Mucosa of stomach (tissue), 1 donor: ENCODE measurements at regions not wholly inside any gene's neighbourhood (a gene's known extent, or its start where the extent isn't known, plus 50 kb on each side); places are given as distances from the start of the nearest gene placed in this dataset.
"Not testable (repeated sequence)": the region's sequence is repeated elsewhere in the genome, so short reads cannot be mapped to it uniquely, and the experiment has no call there.

Source experiments
- H3K27me3 ChIP-seq: one replicate; pipeline ENCODE4 v1.7.0; 2013; ENCODE audit warnings: mild to moderate bottlenecking, low read length; ENCODE audit not compliant: control insufficient read depth, insufficient read depth
- H3K36me3 ChIP-seq: one replicate; pipeline ENCODE4 v1.7.0; 2013; ENCODE audit warnings: low read length; ENCODE audit not compliant: control insufficient read depth, insufficient read depth
- H3K4me1 ChIP-seq: one replicate; pipeline ENCODE4 v1.7.0; 2013; ENCODE audit warnings: mild to moderate bottlenecking, low read length; ENCODE audit not compliant: control insufficient read depth, insufficient read depth
- H3K4me3 ChIP-seq: one replicate; pipeline ENCODE4 v1.7.0; 2013; ENCODE audit warnings: low read length
- H3K9ac ChIP-seq: one replicate; pipeline ENCODE4 v1.7.0; 2013; ENCODE audit warnings: mild to moderate bottlenecking, low read length, moderate library complexity
- H3K9me3 ChIP-seq: one replicate; pipeline ENCODE4 v1.7.0; 2013; ENCODE audit warnings: mild to moderate bottlenecking, low read length, moderate library complexity; ENCODE audit not compliant: control insufficient read depth
- donor health status: Pancreatic carcinoma.

DNA sequence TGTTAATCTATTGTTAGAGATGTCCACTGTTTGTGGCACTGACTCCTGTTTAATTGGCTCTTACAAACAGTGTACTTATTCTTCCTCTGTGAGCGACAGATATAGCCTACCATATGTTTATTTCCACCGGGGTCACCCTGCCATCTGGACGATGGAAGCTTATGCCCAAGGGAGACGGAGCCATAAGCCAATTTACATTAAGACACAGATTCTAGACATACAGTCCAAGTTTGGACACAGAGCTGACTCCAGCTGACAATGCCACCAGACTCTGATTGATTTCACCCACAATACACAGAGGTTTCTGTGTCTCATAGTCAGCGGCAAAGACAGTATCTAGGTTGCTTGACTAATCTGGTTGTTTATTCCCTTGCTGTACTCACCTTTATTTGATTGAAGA, 198.9 kb downstream of the ENC1 start:
- no peaks in the 10 kb centered on the region for H3K27me3 ChIP-seq
- no peaks in the 10 kb centered on the region for H3K36me3 ChIP-seq
- no peaks in the 10 kb centered on the region for H3K9me3 ChIP-seq
- no peaks in the 10 kb centered on the region for H3K4me1 ChIP-seq
- no peak overlapping the region for H3K4me3 ChIP-seq
- no peak overlapping the region for H3K9ac ChIP-seq

DNA sequence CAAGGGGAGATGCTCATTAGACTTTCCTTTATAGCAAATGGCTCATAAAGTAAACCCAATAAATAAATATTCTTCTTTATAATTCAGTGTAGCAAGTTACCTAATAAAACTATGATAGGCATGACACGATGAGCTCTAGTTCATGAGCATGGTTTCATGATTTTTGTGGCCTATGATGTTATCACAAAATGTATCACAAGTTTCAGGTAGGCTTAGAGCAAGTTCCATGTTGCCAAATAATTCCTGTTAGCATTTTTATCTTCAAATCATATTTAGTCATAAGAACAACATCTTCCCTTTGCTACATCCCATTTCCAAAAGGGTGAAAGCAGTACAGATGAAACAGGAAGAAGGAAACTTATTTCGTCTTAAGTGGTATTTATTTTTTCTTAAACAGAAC, 200.2 kb downstream of the ENC1 start:
- no peak overlapping the region for H3K4me3 ChIP-seq
- no peaks in the 10 kb centered on the region for H3K4me1 ChIP-seq
- no peaks in the 10 kb centered on the region for H3K27me3 ChIP-seq
- H3K36me3 ChIP-seq: no peaks in the 10 kb centered on the region
- H3K9ac ChIP-seq: no peak overlapping the region
- H3K9me3 ChIP-seq: no peaks in the 10 kb centered on the region

DNA sequence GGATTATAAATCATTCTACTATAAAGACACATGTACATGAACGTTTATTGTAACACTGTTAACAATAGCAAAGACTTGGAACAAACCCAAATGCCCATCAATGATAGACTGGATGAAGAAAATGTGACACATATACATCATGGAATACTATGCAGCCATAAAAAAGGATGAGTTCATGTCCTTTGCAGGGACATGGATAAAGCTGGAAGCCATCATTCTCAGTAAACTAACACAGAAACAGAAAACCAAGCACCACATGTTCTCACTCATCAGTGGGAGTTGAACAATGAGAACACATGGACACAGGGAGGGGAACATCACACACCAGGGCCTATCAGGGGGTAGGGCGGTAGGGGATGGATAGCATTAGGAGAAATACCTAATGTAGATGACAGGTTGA, 202.7 kb downstream of the ENC1 start:
- H3K9ac ChIP-seq, H3K27me3 ChIP-seq, H3K9me3 ChIP-seq, H3K4me3 ChIP-seq, H3K36me3 ChIP-seq: not testable (repeated sequence)
- peaks cover 12% of the 10 kb centered on the region for H3K4me1 ChIP-seq

DNA sequence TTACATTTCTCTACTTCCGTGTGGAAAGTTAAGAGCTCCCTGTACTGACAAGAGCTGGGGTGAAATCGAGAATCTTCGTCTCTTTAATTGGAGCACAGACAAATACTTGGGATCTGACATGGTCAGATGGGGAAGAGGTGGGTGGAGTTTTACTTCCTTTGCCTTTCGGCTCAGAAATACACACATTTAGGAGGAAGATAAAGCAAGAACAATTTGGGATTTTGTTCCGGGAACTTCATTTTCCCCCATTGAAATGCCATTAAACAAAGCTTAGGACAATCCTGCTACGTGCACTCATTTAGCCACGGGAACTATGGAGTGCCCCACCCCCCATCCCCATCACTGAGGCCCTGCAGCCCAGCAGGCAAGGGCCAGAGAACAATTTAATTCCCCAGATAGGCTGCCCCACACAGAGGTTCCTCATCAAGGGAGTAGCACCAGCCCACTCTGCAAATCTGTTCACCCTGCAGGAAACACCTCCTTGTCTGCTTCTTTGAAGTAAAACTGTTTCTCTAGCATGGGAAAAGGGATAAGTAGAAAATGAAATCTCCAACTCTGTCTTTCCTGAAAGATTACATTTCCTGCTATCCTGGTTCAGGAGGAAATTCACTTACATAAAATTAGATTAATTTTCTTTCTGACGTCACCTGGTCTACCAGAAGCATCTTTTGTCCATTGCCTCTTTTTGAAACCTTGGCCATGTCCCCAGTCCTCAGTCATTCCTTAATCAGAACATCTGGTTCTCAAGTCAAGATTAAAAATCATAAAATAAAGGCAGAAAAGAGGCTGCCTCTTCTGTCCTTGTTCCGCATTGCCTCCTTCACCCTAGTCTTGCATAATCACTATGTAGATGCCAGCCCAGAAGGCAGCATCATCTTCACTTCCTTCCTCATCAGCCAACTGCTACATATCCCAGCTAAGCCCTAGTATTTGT, 206.4 kb downstream of the ENC1 start:
- Histone ChIP-seq H3K9me3 (no peaks in the 10 kb centered on the region), H3K4me1 (peaks cover 12% of the 10 kb centered on the region), H3K4me3 (no peak overlapping the region)

DNA sequence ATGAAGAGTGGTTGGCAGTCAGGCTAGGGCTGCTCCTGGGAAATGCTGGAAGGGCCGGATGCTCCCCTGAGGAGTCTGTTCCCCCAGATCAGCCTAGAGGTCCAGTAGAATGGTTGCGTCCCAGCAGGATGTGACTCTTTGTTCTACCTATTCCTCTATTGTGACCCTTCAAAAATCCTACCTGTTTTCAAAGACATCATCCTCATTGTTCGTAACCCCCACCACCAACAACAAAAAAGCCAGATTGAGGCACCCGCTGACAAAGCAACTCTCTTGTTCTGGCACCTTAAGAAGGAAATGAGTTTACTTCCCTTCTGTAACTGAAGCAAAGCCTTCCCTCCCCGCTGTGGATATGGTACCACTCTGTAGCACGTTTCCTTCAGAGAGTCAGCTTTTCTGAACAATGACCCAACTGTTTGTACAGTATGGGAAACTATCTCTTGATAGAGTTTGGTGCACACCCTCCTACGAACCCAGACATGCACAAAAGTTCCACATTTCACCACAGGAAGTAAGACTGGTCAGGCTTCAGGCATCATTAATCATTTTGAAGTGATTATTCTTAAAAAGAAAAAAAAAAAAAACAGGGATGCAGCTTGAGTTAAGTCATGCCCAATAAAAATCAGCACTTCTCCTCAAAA, 207.2 kb downstream of the ENC1 start:
- H3K4me1 ChIP-seq: peaks cover 12% of the 10 kb centered on the region
- no peak overlapping the region for H3K9ac ChIP-seq
- H3K27me3 ChIP-seq: no peaks in the 10 kb centered on the region
- H3K4me3 ChIP-seq: no peak overlapping the region
- no peaks in the 10 kb centered on the region for H3K36me3 ChIP-seq
- H3K9me3 ChIP-seq: no peaks in the 10 kb centered on the region

More for the DNA sequence above, 206.4 kb downstream of the ENC1 start:
- H3K36me3 ChIP-seq: no peaks in the 10 kb centered on the region
- no peak overlapping the region for H3K9ac ChIP-seq
- no peaks in the 10 kb centered on the region for H3K27me3 ChIP-seq

DNA sequence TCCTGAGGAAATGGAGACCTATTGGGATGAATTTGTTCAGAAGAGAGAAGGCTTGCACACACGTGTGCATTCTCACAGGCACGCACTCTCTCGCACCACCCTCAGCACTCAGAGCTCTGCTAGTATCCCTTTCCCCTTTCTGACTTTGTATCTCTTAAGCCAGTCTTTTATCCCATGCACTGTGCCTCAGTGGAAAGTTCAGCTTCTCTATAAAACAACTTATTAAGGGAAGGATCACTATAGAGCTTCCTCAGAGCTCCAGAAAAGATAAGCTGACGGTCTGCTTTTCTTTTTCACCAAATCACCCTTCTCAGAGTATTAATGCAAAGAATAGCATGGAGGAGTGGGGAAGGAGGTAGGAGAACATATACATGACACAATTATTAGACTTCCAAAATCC, 207.8 kb downstream of the ENC1 start:
- Histone ChIP-seq H3K4me3 (no peak overlapping the region), H3K9ac (no peak overlapping the region), H3K9me3 (no peaks in the 10 kb centered on the region), H3K27me3 (no peaks in the 10 kb centered on the region), H3K4me1 (peaks cover 12% of the 10 kb centered on the region), H3K36me3 (no peaks in the 10 kb centered on the region)

DNA sequence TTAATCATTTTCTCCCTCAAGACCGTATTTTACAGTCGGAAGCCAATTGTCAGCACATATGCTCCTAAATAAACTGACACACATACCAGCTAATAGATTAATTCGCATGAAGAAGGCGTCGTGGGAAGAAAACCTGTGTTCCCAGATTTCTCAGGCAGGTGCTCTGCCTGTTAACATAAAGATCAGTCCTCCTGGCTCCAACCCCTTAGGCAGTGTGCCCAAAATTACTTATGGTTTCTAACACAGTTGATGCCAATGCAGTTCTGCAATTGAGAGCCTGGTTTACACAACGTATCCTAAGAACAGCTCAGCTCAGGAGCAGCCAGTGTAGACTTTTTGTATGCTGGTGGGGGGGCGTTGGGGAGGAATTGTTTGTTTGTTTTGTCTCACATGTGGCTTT, 208.3 kb downstream of the ENC1 start:
- H3K9ac ChIP-seq: no peak overlapping the region
- H3K4me3 ChIP-seq: no peak overlapping the region
- no peaks in the 10 kb centered on the region for H3K9me3 ChIP-seq
- H3K4me1 ChIP-seq: peaks cover 12% of the 10 kb centered on the region
- no peaks in the 10 kb centered on the region for H3K27me3 ChIP-seq
- H3K36me3 ChIP-seq: no peaks in the 10 kb centered on the region

DNA sequence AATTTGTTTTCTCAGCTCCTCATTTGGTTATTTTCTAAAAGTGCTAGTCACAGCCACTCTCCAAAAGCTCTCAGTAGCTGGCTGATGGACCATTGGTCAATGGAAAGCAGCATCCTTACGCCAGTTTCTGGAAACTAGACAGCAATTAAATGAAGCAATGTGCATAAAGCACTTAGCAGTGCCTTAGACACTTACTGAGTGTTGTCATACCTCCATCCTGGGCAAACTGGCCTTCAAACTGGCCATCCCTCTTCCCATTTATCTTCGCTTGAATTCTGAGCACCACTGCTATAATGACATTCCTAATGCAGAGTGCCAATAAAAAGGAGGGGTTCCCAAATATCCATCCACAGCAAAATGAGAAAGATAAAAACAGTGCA, 209.2 kb downstream of the ENC1 start:
- Histone ChIP-seq H3K27me3 (no peaks in the 10 kb centered on the region), H3K4me3 (no peak overlapping the region), H3K4me1 (peaks cover 12% of the 10 kb centered on the region), H3K9ac (no peak overlapping the region), H3K9me3 (no peaks in the 10 kb centered on the region), H3K36me3 (no peaks in the 10 kb centered on the region)

DNA sequence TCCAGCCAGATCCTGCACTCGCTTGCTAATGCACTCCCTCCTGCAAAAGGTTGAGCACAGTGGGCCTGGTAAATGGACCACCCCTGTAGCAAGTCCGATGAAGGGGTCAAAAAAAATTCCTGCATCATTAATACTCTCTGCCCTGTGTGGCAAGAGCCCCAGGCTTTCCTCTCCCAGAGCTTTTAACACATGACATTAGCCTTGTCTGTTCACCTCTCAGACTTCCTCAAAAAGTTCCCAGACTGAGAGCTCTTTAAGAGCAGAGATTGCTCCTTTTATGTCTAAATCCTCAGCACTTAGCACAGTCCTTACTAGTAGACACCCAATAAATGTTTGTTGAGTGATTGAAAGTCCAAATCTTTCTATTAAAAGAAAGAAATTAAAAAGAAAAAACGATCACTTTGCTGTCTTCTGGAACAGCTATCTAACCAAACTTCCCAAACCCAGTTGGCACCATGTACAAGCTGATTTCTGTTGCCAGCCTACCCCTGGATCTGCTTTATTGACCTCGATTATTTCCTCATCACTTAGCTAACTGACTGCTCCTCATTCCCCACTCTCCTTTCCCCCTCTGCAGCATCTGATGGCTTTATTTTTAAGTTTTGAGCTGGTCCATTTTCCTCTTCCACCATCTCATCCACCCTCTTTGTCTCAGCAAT, 209.8 kb downstream of the ENC1 start:
- no peak overlapping the region for H3K4me3 ChIP-seq
- H3K27me3 ChIP-seq: no peaks in the 10 kb centered on the region
- H3K9me3 ChIP-seq: no peaks in the 10 kb centered on the region
- no peaks in the 10 kb centered on the region for H3K36me3 ChIP-seq
- H3K4me1 ChIP-seq: peaks cover 12% of the 10 kb centered on the region
- H3K9ac ChIP-seq: no peak overlapping the region

DNA sequence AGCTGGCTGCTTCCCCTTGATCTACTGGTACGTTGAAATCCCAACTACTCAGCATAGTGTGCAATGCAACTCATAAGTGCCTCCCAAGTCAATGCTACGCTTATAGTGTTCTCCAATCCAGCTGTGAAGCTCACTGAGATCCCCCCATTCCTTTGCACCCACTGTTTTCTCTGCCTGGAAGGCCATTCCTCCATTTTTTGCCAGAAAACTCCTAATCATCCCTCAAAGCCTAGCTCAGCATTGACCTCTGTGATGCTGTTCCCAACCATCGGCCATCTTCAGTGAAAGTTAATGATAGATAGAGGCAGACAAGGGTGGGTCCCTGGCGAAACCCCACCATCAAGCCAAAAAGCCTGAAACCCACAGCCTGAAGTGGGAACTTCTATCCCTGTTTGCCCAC, 211.0 kb downstream of the ENC1 start:
- no peaks in the 10 kb centered on the region for H3K27me3 ChIP-seq
- no peak overlapping the region for H3K4me3 ChIP-seq
- H3K9ac ChIP-seq: no peak overlapping the region
- no peaks in the 10 kb centered on the region for H3K36me3 ChIP-seq
- H3K9me3 ChIP-seq: no peaks in the 10 kb centered on the region
- peaks cover 12% of the 10 kb centered on the region for H3K4me1 ChIP-seq

DNA sequence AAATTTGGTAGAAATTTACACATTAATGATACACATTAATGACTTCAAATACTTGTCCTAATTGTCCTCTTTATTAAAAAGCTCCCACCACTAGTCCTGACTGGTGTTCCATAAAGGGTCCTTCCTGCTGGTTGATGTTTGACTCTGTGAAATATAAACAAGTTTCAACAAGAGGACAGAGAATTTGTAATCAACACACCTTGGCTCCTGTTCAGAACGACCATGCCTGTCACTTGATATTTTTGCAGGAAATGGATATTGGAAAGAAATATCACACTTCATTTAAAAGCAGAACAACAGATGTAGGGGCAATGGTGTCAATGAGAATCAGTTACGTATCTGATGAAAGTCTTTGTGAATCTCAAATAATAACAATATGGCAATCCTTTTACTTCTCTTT, 211.7 kb downstream of the ENC1 start:
- H3K9ac ChIP-seq: no peak overlapping the region
- no peaks in the 10 kb centered on the region for H3K27me3 ChIP-seq
- no peaks in the 10 kb centered on the region for H3K36me3 ChIP-seq
- H3K4me1 ChIP-seq: peaks cover 8% of the 10 kb centered on the region
- H3K9me3 ChIP-seq: no peaks in the 10 kb centered on the region
- no peak overlapping the region for H3K4me3 ChIP-seq

DNA sequence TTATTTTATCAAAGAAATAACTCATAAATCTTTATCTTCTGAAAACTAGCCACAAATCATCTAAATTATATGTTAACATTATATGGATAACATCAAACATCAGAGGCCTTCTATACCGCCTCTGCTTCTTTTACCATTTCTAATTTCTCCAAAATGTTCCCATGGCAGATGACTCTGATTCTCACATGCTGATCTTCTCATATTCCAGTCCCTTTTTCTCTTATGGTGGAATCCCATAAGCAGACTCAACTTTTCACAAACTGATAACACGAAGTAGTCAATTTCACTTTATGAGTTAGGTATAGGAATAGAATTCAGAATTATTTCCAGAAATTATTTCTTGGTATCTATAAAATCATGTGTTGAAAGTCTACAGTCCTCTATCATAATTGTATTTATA, 212.3 kb downstream of the ENC1 start:
- no peaks in the 10 kb centered on the region for H3K27me3 ChIP-seq
- no peaks in the 10 kb centered on the region for H3K9me3 ChIP-seq
- H3K9ac ChIP-seq: no peak overlapping the region
- peaks cover 2% of the 10 kb centered on the region for H3K4me1 ChIP-seq
- no peak overlapping the region for H3K4me3 ChIP-seq
- H3K36me3 ChIP-seq: no peaks in the 10 kb centered on the region
